D721Med (cell line): ENCODE measurements at regions not wholly inside any gene's neighbourhood (a gene's known extent, or its start where the extent isn't known, plus 50 kb on each side); places are given as distances from the start of the nearest gene placed in this dataset.

Source experiments
- DNase-seq: peaks from one replicate; pipeline ENCODE4 v3.0.0; 2011; ENCODE audit warnings: low spot score; ENCODE audit not compliant: insufficient read length
- FAIRE-seq: peaks from 2 replicates; lab custom pipeline; 2011; peaks lifted over from hg19 to GRCh38; lab: Jason Lieb, UNC
- TF ChIP-seq, protein P1 (sequence below): IDR thresholded peaks from 2 replicates; pipeline ENCODE4 v1.5.1; 2012; ENCODE audit warnings: mild to moderate bottlenecking, control low read depth; ENCODE audit not compliant: insufficient read depth; ENCODE audit errors: missing control alignments

DNA sequence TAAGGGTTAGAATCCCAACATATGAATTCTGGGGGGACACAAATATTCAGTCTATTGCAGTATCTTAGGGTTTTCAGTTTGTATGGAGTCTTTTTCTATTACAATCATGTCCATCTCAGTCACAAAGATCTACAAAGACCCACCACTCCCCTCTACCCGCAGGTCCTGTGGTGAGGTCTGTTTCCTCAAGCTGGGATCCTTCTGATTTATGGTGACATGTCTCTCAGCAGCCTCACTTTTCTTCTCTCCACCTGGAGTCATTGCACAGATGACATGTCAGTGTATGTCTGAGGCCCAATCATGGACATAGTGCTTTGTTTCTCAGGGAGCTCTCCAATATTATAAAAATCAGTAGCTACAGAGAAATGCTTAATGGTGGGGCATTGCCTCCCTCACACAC is 113.4 kb upstream of the RAB27B start:
- DNase-seq = no peak
- TF ChIP-seq, protein P1, sequence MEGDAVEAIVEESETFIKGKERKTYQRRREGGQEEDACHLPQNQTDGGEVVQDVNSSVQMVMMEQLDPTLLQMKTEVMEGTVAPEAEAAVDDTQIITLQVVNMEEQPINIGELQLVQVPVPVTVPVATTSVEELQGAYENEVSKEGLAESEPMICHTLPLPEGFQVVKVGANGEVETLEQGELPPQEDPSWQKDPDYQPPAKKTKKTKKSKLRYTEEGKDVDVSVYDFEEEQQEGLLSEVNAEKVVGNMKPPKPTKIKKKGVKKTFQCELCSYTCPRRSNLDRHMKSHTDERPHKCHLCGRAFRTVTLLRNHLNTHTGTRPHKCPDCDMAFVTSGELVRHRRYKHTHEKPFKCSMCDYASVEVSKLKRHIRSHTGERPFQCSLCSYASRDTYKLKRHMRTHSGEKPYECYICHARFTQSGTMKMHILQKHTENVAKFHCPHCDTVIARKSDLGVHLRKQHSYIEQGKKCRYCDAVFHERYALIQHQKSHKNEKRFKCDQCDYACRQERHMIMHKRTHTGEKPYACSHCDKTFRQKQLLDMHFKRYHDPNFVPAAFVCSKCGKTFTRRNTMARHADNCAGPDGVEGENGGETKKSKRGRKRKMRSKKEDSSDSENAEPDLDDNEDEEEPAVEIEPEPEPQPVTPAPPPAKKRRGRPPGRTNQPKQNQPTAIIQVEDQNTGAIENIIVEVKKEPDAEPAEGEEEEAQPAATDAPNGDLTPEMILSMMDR = no peak
- no peak for FAIRE-seq

DNA sequence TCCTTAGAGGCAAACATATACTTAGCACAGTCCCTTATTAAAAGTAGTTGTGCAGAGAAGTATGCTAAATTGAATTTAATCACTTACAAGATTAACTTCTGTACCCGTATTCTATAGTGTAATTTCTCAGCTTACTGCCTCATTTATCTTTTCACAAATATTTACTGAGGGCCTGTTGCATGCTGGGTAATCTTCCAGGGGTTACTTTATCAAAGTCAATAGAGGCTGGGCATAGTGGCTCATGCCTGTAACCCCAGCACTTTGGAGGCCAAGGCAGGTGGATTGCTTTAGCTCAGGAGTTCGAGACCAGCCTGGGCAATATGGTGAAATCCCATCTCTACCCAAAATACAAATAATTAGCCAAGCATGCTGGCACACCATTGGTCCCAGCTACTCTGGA is 111.7 kb upstream of the RAB27B start:
- FAIRE-seq = peak; percentile 83
- TF ChIP-seq, protein P1 = no peak
- DNase-seq = no peak

DNA sequence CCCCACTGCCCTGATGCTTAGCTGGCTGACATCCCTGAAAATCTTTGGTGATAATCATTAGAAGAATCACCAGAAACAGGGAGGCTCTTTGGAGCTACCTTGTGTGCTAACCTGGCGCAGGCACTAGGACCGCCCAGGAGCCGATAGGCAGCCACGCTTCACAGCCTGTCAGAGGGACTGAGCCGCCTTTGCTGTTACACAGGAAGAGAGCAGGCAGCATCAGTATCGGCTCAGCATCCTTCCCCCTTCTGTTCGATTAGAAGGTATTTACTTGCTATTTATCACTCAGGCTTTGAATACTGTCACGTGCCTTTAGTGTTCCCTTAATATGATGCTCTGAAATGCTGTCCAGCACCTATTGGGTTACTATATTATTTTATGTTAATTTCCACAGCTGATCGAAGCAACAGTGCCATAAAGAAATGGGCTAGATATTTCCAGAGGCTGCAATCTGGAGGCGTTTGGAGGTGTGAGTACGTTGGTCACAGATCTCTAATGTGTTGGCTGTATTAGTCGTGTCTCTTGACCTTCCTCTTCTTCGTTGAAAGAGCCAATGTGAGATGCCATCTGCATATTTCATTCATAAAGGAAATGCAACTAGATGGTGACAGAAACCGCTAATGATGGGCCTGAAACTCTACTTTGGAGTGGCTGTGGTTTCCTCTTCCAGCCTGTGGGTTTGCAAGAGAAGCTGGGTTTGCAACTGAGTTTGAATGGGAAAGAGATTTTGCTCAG is 110.4 kb upstream of the RAB27B start:
- DNase-seq = peak; percentile 48

DNA sequence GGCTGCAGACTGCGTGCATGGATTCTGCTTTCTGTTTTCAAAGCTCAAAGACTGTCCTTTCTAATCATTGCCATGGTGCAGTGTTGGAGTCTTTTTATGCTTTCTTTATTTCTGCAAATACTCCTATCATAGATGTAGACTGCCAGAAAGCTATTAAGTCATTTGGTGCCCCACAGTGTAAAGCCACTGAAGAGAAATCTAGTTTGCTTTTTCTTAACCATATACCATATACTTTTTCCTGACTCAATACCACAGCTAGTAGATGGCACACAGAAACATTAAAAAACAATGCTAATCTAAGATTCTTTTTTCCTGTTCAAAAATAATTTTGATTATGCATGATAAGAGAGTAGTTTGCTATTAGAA is 109.9 kb upstream of the RAB27B start:
- TF ChIP-seq, protein P1 = no peak
- FAIRE-seq (no peak), DNase-seq (no peak)

More for the DNA sequence above, 110.4 kb upstream of the RAB27B start:
- no peak for FAIRE-seq
- TF ChIP-seq, protein P1 = no peak

DNA sequence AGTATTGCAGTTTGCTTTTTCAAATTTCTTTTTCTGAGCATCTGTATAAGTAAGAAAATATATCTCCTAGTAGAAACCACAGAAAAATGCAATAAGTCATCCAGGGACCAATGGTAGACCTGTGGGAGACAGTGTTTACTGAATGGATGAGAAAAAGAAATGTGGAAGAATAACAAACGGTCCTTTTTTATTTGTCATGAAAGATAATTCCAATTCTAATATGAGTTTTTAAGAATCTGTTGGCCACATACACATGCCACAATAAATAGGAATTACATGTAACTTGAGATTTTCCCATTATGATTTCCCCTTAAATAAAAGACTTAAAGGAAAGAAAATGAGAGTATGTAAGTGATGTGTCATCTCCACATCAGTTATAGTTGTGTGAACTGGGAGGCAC is 107.7 kb upstream of the RAB27B start:
- TF ChIP-seq, protein P1 = no peak
- DNase-seq = no peak
- FAIRE-seq = no peak

DNA sequence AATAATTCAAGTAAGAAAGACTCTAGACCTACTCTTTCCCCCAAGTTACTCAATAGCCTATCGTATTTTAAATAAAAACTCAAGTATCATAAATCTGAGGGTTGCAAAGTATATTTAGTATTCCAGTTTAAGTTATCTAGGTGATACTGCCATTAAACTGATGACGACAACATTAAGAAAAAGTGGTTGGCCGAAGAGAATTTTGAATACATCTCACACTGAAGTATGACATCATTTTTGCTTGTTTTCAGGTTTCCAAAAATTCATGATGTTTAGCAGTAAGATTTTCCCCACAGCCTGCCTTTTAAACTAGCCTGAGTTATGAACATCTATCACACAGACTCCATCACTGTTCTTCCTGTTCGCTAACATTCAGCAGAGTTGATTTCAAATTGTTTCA is 102.1 kb upstream of the RAB27B start:
- DNase-seq (no peak), FAIRE-seq (peak; percentile 98)

DNA sequence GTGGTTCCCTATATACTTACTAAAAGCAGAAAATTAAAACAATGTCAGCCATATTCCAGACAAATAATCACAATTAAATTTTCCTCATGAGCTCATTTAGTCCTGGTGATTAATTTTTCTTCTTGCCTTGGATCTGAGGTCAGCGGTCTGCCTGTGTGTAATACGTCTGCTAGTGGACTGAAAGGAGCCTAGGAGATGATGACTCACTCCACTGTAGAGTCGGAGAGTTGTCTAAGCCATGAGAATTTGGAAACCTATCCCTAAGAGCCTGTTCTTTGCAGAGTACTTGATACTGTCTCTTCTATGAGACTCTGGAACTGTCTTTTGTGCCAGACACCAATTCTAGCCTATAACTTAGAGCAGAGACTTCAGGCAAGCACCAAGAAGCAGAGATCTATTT is 94.2 kb upstream of the RAB27B start:
- FAIRE-seq (no peak), DNase-seq (no peak)
- TF ChIP-seq, protein P1 = no peak

More for the DNA sequence above, 102.1 kb upstream of the RAB27B start:
- TF ChIP-seq, protein P1 = no peak
